ENCODE measurements at regions not wholly inside any gene's neighbourhood (a gene's known extent, or its start where the extent isn't known, plus 50 kb on each side); places are given as distances from the start of the nearest gene placed in this dataset.
"Not testable (repeated sequence)": the region's sequence is repeated elsewhere in the genome, so short reads cannot be mapped to it uniquely, and the experiment has no call there.

GRCh38 chr6:870096-870495 lies 177.2 kb upstream of the EXOC2 start:
- no peak overlapping the region for H3K27ac ChIP-seq
- TF ChIP-seq CTCF (conservative IDR thresholded peaks at IDR 0.05; ENCODE audit: low read depth) = no peak
- POLR2A ChIA-PET (ENCODE audit: low non-redundant PET) = no interaction called here
- CTCF ChIA-PET = no interaction called here
- DNase-seq (ENCODE audit: low spot score) = no peak

- TF ChIP-seq CTCF (conservative IDR thresholded peaks at IDR 0.05; ENCODE audit: low read depth) = no peak
- ChIA-PET POLR2A (ENCODE audit: low non-redundant PET) (no interaction called here), CTCF (no interaction called here)
- DNase-seq (ENCODE audit: low spot score) = no peak
- H3K27ac ChIP-seq = no peak overlapping the region
Measured at GRCh38 chr6:868201-868600, 175.3 kb upstream of the EXOC2 start.

GRCh38 chr6:867378-867777 lies 174.4 kb upstream of the EXOC2 start:
- CTCF ChIA-PET = no interaction called here
- no peak for DNase-seq (ENCODE audit: low spot score)
- no peak for TF ChIP-seq CTCF (conservative IDR thresholded peaks at IDR 0.05; ENCODE audit: low read depth)
- POLR2A ChIA-PET (ENCODE audit: low non-redundant PET) = no interaction called here
- H3K27ac ChIP-seq = no peak overlapping the region

GRCh38 chr6:866316-866715 lies 173.4 kb upstream of the EXOC2 start:
- ChIA-PET POLR2A (ENCODE audit: low non-redundant PET) (no interaction called here), CTCF (no interaction called here)
- no peak overlapping the region for H3K27ac ChIP-seq
- DNase-seq (ENCODE audit: low spot score) = no peak
- TF ChIP-seq CTCF (conservative IDR thresholded peaks at IDR 0.05; ENCODE audit: low read depth) = no peak

GRCh38 chr6:865846-866245 lies 172.9 kb upstream of the EXOC2 start:
- DNase-seq (ENCODE audit: low spot score) = no peak
- ChIA-PET CTCF (no interaction called here), POLR2A (ENCODE audit: low non-redundant PET) (no interaction called here)
- no peak overlapping the region for H3K27ac ChIP-seq
- no peak for TF ChIP-seq CTCF (conservative IDR thresholded peaks at IDR 0.05; ENCODE audit: low read depth)

GRCh38 chr6:863831-864230 lies 170.9 kb upstream of the EXOC2 start:
- CTCF ChIA-PET = no interaction called here
- no peak for TF ChIP-seq CTCF (conservative IDR thresholded peaks at IDR 0.05; ENCODE audit: low read depth)
- no peak overlapping the region for H3K27ac ChIP-seq
- POLR2A ChIA-PET (ENCODE audit: low non-redundant PET) = no interaction called here
- no peak for DNase-seq (ENCODE audit: low spot score)

- POLR2A ChIA-PET (ENCODE audit: low non-redundant PET) = not testable (repeated sequence)
Measured at GRCh38 chr6:863127-863526, 170.2 kb upstream of the EXOC2 start.

More at GRCh38 chr6:863127-863526, 170.2 kb upstream of the EXOC2 start:
- CTCF ChIA-PET; H3K27ac ChIP-seq; DNase-seq (ENCODE audit: low spot score): not testable (repeated sequence)

Measured in RWPE1 (cell line).